ENCODE measurements at regions not wholly inside any gene's neighbourhood (a gene's known extent, or its start where the extent isn't known, plus 50 kb on each side); places are given as distances from the start of the nearest gene placed in this dataset.

DNA sequence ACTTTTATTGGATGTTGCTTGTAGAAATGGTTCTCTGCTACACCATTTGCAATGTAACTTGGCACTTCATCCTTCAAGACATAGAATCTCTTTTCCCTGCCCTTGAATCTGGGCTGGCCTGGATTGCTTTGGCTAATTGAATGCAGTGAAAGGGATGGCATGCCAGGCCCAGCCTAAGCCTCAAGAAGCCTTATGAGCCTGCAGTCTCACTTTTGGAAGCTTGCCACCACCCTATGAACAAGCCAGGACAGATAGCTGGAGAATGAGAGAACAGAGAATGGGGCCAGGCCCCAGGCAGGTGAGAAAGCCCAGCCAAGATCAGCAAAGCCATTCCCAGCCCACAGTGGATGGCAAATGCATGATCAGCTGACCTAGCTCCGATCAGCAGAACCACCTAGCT is 117.0 kb upstream of the ADRA1D start:
- no peak overlapping the region for H3K4me3 ChIP-seq (ENCODE audit: low read length)
- no peak overlapping the region for H2AFZ ChIP-seq (ENCODE audit: low read depth, low read length)
- no peaks in the 10 kb centered on the region for H3K4me1 ChIP-seq (ENCODE audit: insufficient read depth, low read length)
- no peaks in the 10 kb centered on the region for H3K9me3 ChIP-seq (ENCODE audit: low read length)
- H3K36me3 ChIP-seq (ENCODE audit: insufficient read depth, low read length) = no peaks in the 10 kb centered on the region
- H3K27me3 ChIP-seq (ENCODE audit: insufficient read depth, low read length) = peaks cover 4% of the 10 kb centered on the region

DNA sequence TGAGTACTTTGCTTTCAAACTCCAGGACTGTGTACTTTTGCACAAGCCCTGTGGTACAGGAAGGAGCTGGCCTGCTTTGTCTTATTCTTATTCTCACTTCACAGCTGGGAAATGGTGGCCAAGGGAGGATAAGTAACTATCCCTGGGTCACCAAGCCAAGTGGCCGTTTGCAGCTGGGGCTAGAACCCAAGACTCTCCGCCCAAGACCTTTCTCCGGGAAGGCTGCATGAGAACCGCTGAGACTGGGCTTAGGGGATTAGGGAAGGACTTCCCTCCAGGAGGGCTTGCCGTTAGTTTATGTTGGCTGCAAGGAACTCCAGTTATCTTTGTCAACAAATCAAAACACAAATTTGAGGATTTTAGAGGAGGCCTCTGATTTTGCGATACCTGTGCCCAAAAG is 109.5 kb upstream of the ADRA1D start:
- no peaks in the 10 kb centered on the region for H3K9me3 ChIP-seq (ENCODE audit: low read length)
- no peak overlapping the region for H3K4me3 ChIP-seq (ENCODE audit: low read length)
- no peaks in the 10 kb centered on the region for H3K36me3 ChIP-seq (ENCODE audit: insufficient read depth, low read length)
- no peak overlapping the region for H2AFZ ChIP-seq (ENCODE audit: low read depth, low read length)
- H3K4me1 ChIP-seq (ENCODE audit: insufficient read depth, low read length) = no peaks in the 10 kb centered on the region
- no peaks in the 10 kb centered on the region for H3K27me3 ChIP-seq (ENCODE audit: insufficient read depth, low read length)

DNA sequence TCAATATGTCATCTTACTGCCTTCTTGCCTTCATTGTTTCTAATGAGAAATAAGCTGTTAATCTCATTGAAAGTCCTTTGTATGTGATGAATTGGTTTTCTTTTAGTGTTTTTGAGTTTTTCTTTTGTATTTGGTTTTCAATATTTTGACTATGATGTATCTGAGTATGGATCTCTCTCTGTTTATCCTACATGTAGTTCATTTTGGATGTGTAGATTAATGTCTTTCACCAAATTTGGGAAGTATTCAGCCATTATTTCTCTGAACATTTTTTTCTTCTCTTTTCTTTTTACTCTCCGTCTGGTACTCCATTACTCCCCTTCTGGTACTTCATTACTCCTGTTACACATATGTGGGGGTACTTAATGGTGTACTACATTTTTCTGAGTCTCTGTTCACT is 103.3 kb upstream of the ADRA1D start:
- no peaks in the 10 kb centered on the region for H3K9me3 ChIP-seq (ENCODE audit: low read length)
- H3K4me1 ChIP-seq (ENCODE audit: insufficient read depth, low read length) = no peaks in the 10 kb centered on the region
- H3K27me3 ChIP-seq (ENCODE audit: insufficient read depth, low read length) = no peaks in the 10 kb centered on the region
- H3K4me3 ChIP-seq (ENCODE audit: low read length) = no peak overlapping the region
- no peak overlapping the region for H2AFZ ChIP-seq (ENCODE audit: low read depth, low read length)
- H3K36me3 ChIP-seq (ENCODE audit: insufficient read depth, low read length) = no peaks in the 10 kb centered on the region

DNA sequence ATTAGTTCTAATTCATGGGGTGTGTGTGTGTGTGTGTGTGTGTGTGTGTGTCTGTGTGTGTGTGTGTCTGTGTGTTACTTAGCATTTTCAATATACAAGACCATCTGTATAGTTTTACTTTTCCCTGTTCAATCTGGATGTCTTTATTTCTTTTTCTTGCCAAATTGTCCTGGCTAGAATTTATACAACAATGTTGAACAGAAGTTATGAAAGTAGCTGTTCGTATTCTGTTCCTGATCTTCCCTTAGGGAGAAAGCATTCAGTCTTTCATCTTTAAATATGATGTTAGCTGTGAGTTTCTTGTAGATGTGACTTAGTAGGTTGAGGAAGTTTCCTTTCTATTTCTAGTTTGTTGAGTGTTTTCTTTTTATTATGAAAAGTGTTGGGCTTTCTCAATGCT is 101.0 kb upstream of the ADRA1D start:
- no peak overlapping the region for H3K4me3 ChIP-seq (ENCODE audit: low read length)
- no peak overlapping the region for H2AFZ ChIP-seq (ENCODE audit: low read depth, low read length)
- no peaks in the 10 kb centered on the region for H3K9me3 ChIP-seq (ENCODE audit: low read length)
- peaks cover under 1% of the 10 kb centered on the region for H3K27me3 ChIP-seq (ENCODE audit: insufficient read depth, low read length)
- no peaks in the 10 kb centered on the region for H3K4me1 ChIP-seq (ENCODE audit: insufficient read depth, low read length)
- no peaks in the 10 kb centered on the region for H3K36me3 ChIP-seq (ENCODE audit: insufficient read depth, low read length)

DNA sequence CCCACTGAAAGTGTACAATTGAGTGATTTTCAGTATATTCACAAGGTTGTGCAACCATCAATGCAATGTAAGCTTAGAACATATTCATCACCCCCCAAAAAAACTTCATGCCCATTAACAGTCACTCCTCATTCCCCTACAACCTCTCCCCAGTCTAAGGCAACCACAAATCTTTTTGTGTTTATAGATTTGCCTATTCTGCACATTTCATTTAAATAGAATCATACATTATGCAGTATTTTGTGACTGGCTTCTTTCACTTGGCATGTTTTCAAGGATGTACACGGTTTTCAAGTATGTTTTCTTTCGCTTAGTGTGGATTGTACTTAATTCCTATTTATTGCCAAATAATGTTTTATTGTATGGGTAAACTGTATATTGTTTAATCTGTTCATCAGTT is 95.6 kb upstream of the ADRA1D start:
- Histone ChIP-seq H3K9me3 (ENCODE audit: low read length) (no peaks in the 10 kb centered on the region), H3K4me3 (ENCODE audit: low read length) (no peak overlapping the region), H3K27me3 (ENCODE audit: insufficient read depth, low read length) (peaks cover 9% of the 10 kb centered on the region), H3K36me3 (ENCODE audit: insufficient read depth, low read length) (no peaks in the 10 kb centered on the region), H3K4me1 (ENCODE audit: insufficient read depth, low read length) (no peaks in the 10 kb centered on the region), H2AFZ (ENCODE audit: low read depth, low read length) (no peak overlapping the region)

DNA sequence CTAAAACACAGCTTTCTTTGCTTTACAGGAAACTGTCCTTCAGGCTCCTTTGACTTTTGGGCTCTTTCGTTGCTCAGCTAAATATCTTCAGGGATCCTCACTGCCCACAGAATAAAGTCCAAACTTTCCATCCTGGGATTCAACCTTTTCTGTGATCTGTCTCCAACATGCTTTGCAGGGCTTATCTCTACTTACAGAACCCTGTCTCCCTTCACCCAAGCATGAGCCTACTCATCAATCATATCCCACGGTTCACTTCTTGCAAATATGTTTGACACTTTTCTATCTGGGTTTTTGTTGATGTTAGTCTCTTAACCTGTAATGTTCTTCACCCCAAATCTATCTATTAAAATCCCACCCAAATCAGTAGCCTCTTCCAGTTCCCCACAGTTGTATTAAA is 93.5 kb upstream of the ADRA1D start:
- Histone ChIP-seq H3K9me3 (ENCODE audit: low read length) (no peaks in the 10 kb centered on the region), H2AFZ (ENCODE audit: low read depth, low read length) (no peak overlapping the region), H3K36me3 (ENCODE audit: insufficient read depth, low read length) (no peaks in the 10 kb centered on the region), H3K27me3 (ENCODE audit: insufficient read depth, low read length) (peaks cover 9% of the 10 kb centered on the region), H3K4me1 (ENCODE audit: insufficient read depth, low read length) (no peaks in the 10 kb centered on the region), H3K4me3 (ENCODE audit: low read length) (no peak overlapping the region)

DNA sequence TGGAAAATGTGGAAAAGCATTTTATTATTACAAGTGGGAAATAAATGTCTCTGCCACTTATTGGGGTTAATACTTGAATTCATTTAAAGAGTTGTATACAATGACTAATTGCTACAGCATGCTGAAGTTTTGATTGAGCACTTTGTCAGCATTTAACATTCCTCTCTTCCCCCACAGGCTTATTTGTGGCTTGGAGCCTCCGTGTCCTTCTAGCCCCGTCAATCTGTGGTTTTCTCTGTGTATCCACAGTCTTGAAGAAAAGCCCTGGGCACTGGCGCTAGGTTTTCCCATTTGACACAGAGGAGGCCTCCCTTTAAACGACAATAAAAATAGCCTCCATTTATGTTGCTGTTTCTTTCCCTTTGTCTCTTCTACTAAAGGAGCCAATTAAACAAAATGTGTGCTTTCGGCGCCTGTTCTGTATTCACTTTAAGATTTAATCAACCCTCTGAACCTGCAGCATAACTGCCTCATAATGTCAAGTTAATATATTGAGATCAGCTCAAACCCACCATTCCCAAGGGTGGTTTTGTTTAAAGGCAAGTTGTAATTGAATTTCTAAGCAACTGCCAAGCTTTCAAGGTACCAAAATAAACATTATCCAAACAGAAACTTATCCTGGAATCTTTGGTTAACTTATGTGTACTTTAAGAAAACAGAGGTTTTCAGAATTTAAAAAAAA is 92.9 kb upstream of the ADRA1D start:
- Histone ChIP-seq H3K36me3 (ENCODE audit: insufficient read depth, low read length) (no peaks in the 10 kb centered on the region), H3K4me3 (ENCODE audit: low read length) (no peak overlapping the region), H2AFZ (ENCODE audit: low read depth, low read length) (no peak overlapping the region), H3K4me1 (ENCODE audit: insufficient read depth, low read length) (no peaks in the 10 kb centered on the region), H3K27me3 (ENCODE audit: insufficient read depth, low read length) (peaks cover 9% of the 10 kb centered on the region), H3K9me3 (ENCODE audit: low read length) (no peaks in the 10 kb centered on the region)

DNA sequence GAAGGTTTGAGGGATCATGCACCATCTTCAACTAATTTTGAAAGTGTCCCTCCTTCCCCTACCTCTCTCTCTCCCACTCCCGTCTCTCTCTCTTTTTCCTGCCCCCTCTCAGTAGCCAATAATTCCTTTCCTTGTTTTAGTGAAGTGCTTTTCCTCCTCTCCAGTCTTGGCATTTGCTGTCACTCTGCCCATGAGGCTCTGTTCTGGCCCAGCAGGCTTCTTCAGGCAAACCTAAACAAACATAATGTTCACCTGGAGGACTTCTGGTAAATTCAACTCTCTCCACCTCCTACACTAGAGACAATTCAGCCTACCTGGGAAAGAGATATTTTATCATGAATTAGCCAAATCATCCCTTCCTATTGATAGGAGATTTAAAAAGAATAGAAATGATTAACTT is 86.6 kb upstream of the ADRA1D start:
- H2AFZ ChIP-seq (ENCODE audit: low read depth, low read length) = no peak overlapping the region
- peaks cover 4% of the 10 kb centered on the region for H3K27me3 ChIP-seq (ENCODE audit: insufficient read depth, low read length)

DNA sequence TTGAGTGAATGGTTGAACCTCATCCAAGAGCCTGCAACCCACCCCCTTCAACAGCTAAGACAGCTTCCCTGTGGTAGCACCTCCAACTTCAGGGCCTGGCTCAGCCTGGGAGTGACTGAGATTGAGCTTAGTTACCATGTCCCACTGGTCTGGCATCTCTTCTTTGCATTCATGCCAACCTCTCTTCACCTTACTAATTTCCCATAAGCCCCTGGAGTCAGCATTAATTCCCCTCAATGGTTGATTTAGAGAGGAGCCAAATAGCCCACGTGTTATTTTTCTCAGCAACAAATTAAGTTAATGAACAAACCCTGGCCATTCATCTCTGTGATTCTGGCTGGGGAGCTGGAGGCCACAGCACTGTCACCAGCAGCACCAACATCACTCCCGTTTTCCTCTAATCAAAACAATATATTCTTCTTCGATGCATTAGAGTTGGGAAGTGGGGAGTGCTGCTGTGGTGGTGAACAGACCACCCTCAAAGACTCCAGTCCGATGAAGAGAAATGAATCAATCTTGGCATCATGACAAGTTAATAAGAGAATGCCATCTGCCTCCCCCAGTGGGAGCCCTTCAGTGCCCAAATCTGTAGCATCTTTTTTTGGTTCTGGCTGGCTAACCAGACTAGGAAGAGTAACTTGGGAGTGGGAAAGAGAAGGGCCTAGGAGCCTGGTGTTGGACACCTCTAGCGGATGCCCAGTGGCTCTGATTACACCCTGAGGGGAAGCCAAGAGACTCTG is 83.2 kb upstream of the ADRA1D start:
- H2AFZ ChIP-seq (ENCODE audit: low read depth, low read length) = no peak overlapping the region
- H3K4me3 ChIP-seq (ENCODE audit: low read length) = no peak overlapping the region
- H3K27me3 ChIP-seq (ENCODE audit: insufficient read depth, low read length) = peaks cover 9% of the 10 kb centered on the region
- no peaks in the 10 kb centered on the region for H3K36me3 ChIP-seq (ENCODE audit: insufficient read depth, low read length)
- H3K9me3 ChIP-seq (ENCODE audit: low read length) = peaks cover 2% of the 10 kb centered on the region
- H3K4me1 ChIP-seq (ENCODE audit: insufficient read depth, low read length) = no peaks in the 10 kb centered on the region

More for the DNA sequence above, 86.6 kb upstream of the ADRA1D start:
- H3K36me3 ChIP-seq (ENCODE audit: insufficient read depth, low read length) = no peaks in the 10 kb centered on the region
- no peak overlapping the region for H3K4me3 ChIP-seq (ENCODE audit: low read length)
- no peaks in the 10 kb centered on the region for H3K4me1 ChIP-seq (ENCODE audit: insufficient read depth, low read length)
- no peaks in the 10 kb centered on the region for H3K9me3 ChIP-seq (ENCODE audit: low read length)

DNA sequence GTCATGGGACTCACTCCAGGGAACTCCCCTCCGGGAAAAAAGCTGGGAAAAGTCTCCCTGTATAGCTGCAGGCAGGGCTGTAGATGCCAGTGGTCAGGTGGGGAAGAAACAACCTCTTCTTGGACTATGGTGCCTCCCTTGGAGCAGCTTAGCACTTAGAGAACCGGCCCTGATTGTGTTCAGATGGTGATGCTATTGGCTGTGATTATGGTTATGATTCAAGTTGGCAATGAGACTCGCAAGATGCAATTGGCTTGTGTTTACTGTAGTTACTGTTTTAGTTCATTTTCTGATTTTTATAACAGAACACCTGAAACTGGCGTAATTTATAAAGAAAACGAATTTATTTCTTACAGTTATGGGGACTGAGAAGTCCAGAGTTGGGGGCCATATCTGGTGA is 80.9 kb upstream of the ADRA1D start:
- peaks cover 9% of the 10 kb centered on the region for H3K27me3 ChIP-seq (ENCODE audit: insufficient read depth, low read length)
- H3K4me1 ChIP-seq (ENCODE audit: insufficient read depth, low read length) = no peaks in the 10 kb centered on the region
- H3K36me3 ChIP-seq (ENCODE audit: insufficient read depth, low read length) = no peaks in the 10 kb centered on the region
- H2AFZ ChIP-seq (ENCODE audit: low read depth, low read length) = no peak overlapping the region
- H3K4me3 ChIP-seq (ENCODE audit: low read length) = no peak overlapping the region
- H3K9me3 ChIP-seq (ENCODE audit: low read length) = peaks cover 2% of the 10 kb centered on the region

DNA sequence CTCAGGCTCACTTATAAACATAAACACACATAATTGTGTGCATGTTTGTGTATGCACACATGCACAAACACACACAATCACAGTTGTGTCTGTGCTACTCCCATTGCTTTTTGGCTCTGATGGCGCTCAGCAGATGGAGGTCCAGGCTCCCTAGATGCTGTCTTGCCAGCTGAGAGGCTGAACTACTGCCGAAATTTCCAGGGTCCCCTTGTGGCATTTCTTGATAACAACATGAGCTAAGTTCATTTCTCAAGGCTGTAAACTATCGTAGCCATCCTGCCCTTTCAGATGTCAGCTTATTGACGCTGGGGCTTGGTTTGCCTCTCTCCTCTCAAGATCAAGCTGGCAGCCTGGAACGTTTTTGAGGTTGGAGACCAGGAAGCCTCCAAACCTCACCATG is 80.1 kb upstream of the ADRA1D start:
- H3K27me3 ChIP-seq (ENCODE audit: insufficient read depth, low read length) = peaks cover 5% of the 10 kb centered on the region
- no peak overlapping the region for H3K4me3 ChIP-seq (ENCODE audit: low read length)
- peaks cover 2% of the 10 kb centered on the region for H3K9me3 ChIP-seq (ENCODE audit: low read length)
- no peak overlapping the region for H2AFZ ChIP-seq (ENCODE audit: low read depth, low read length)
- H3K4me1 ChIP-seq (ENCODE audit: insufficient read depth, low read length) = no peaks in the 10 kb centered on the region
- no peaks in the 10 kb centered on the region for H3K36me3 ChIP-seq (ENCODE audit: insufficient read depth, low read length)

DNA sequence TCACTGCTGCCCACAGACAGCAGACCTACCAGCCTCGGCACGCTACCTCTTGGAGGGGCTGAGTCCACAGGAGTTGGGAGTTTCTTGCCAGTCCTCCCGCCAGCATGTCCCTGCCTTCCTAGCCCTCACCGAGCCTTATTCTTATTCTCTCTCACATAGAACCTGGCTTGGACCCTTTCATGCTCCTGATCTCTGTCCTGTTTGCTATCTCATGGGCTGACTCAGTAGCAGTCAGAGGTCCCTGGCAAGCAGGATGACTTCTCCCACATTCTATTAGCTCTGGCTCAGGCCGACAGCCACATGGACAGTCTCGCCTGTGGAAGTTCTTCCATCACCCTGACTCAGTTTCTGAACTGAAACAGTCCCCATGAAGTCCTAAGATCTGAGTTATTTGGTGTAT is 79.5 kb upstream of the ADRA1D start:
- H3K4me3 ChIP-seq (ENCODE audit: low read length) = no peak overlapping the region
- no peaks in the 10 kb centered on the region for H3K36me3 ChIP-seq (ENCODE audit: insufficient read depth, low read length)
- peaks cover 5% of the 10 kb centered on the region for H3K27me3 ChIP-seq (ENCODE audit: insufficient read depth, low read length)
- H3K9me3 ChIP-seq (ENCODE audit: low read length) = peaks cover 2% of the 10 kb centered on the region
- H2AFZ ChIP-seq (ENCODE audit: low read depth, low read length) = no peak overlapping the region
- H3K4me1 ChIP-seq (ENCODE audit: insufficient read depth, low read length) = no peaks in the 10 kb centered on the region

DNA sequence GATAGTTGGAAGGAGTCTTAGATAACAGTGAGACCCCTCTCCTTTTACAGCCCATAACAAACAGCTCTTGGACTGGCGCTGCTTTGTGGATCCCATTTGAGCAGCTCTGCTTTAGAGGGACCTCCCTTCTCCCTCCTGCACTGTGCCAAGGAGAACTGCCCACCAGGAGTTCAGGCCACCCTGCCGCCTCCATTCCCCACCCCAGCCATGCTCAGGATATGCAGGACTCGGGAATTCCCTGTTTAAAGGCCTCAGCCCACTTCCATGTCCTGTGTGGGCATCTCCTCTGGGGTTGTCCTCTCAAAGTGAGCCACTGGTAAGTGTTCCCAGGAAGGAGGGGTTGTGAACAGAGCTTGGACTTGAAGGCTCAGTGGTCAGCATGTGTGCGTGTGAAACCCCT is 78.9 kb upstream of the ADRA1D start:
- H3K36me3 ChIP-seq (ENCODE audit: insufficient read depth, low read length) = no peaks in the 10 kb centered on the region

More for the DNA sequence above, 78.9 kb upstream of the ADRA1D start:
- Histone ChIP-seq H3K4me3 (ENCODE audit: low read length) (no peak overlapping the region), H3K27me3 (ENCODE audit: insufficient read depth, low read length) (peaks cover 5% of the 10 kb centered on the region), H3K9me3 (ENCODE audit: low read length) (peaks cover 2% of the 10 kb centered on the region), H3K4me1 (ENCODE audit: insufficient read depth, low read length) (no peaks in the 10 kb centered on the region), H2AFZ (ENCODE audit: low read depth, low read length) (no peak overlapping the region)

Measured in neuron (in vitro differentiated cells).